ENCODE measurements at regions not wholly inside any gene's neighbourhood (a gene's known extent, or its start where the extent isn't known, plus 50 kb on each side); places are given as distances from the start of the nearest gene placed in this dataset.

DNA sequence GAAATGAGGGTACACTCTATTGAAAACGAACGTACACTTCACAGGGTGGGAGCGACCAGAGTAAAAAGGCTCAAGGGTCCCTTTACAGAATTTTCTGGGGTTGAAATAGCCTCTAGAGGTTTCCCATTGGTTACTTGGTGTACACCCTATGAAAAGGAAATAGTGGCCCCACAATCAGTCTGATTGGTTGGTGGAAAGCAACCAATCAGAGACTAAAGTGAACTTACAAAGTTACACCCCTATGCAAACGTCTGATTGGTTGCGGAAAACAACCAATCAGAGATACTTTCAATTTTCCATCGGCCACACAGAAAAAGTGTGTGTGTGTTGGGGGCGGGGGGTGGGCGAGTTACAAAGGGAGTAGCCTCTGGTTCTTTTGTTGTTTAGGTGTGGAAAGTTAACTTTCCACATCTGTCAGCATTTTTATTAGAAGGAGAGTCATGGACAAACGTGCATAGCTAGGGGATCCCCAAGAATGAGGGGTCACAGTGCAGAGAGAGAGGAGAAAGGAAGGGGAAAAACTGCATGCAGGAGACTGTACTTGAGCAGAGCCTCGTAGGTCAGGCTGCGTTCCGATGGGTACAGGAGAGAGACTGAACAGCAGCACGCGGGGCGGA is 1152.1 kb downstream of the TBC1D22A start:
- Histone ChIP-seq H3K9me3 (ENCODE audit: low read length) (no peaks in the 10 kb centered on the region), H3K9ac (ENCODE audit: low read length) (no peak overlapping the region), H3K4me1 (ENCODE audit: insufficient read depth, low read length) (no peaks in the 10 kb centered on the region), H3K27me3 (ENCODE audit: control insufficient read depth in 1 of 2, insufficient read depth in 2 of 2, low read length in 2 of 2) (no peaks in the 10 kb centered on the region), H3K36me3 (ENCODE audit: insufficient read depth, low read length) (no peaks in the 10 kb centered on the region), H3K27ac (ENCODE audit: low read depth, low read length) (no peak overlapping the region), H3K4me3 (ENCODE audit: low read depth in 1 of 2, low read length in 2 of 2) (no peak overlapping the region)

DNA sequence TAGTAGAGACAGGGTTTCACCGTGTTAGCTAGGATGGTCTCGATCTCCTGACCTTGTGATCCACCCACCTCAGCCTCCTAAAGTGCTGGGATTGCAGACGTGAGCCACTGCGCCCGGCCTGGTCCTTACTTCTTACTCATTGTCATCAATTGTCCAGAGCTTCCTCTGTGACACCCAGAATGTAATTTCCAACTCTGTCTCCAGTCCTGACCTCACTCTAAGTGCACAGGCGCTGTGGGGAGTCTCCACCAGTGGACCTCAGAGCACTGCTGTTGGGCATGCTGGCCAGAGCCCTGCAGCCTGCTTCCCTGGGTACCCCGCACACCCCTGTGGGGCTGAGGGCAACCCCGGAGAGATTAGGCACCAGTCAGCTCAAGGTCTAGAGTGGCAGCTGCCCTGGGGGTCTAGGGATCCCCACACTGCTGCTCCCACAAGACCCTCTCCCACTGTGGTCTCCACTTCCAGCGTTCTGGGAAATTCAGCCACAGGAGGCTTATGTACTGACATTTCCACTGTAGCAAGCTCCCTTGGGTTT is 1140.3 kb downstream of the TBC1D22A start:
- no peak overlapping the region for H3K4me3 ChIP-seq (ENCODE audit: low read depth in 1 of 2, low read length in 2 of 2)
- H3K27me3 ChIP-seq (ENCODE audit: control insufficient read depth in 1 of 2, insufficient read depth in 2 of 2, low read length in 2 of 2), result no peaks in the 10 kb centered on the region
- H3K9me3 ChIP-seq (ENCODE audit: low read length), result no peaks in the 10 kb centered on the region
- H3K36me3 ChIP-seq (ENCODE audit: insufficient read depth, low read length), result no peaks in the 10 kb centered on the region
- H3K9ac ChIP-seq (ENCODE audit: low read length), result no peak overlapping the region
- H3K27ac ChIP-seq (ENCODE audit: low read depth, low read length), result no peak overlapping the region
- H3K4me1 ChIP-seq (ENCODE audit: insufficient read depth, low read length), result no peaks in the 10 kb centered on the region

DNA sequence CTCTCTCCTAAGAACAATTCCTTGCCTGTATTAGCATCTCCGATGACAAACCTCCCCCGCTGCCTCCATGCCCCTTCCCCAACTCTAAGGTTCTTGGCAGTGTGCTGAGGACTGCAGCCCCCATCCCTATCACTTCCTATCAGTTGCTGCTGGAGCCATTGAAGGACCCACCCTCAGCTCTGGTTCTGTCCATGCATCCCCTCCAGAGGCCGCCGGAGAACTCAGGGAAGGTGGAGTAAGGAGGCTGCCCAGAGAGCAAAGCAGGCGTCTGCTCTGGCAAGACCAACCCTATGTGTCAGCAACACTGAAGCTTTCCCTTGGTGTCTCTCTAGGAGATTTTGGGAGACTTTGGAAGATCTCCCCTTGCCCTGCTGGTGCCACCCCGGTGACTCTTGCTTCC is 1139.5 kb downstream of the TBC1D22A start:
- Histone ChIP-seq H3K36me3 (ENCODE audit: insufficient read depth, low read length) (no peaks in the 10 kb centered on the region), H3K9me3 (ENCODE audit: low read length) (no peaks in the 10 kb centered on the region), H3K27me3 (ENCODE audit: control insufficient read depth in 1 of 2, insufficient read depth in 2 of 2, low read length in 2 of 2) (no peaks in the 10 kb centered on the region), H3K9ac (ENCODE audit: low read length) (no peak overlapping the region), H3K27ac (ENCODE audit: low read depth, low read length) (no peak overlapping the region), H3K4me1 (ENCODE audit: insufficient read depth, low read length) (no peaks in the 10 kb centered on the region), H3K4me3 (ENCODE audit: low read depth in 1 of 2, low read length in 2 of 2) (no peak overlapping the region)

DNA sequence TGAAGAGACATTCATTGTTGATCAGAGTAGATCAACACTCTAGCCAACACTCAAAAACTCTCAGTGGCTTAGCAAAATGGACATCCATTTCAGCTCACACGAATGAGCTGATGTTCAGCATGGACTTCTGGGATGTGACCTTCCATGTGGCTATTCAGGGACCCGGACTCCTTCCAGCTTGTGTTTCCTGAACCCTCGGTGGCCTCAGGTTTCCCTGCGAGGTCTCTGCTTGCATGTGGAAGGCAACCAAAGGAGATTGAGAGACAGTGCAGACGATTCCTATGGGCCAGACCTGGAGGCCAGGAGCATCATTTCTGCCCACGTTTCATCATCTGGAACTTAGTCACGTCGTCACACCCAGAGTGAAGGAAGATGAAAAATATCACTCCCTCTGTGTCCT is 1137.4 kb downstream of the TBC1D22A start:
- Histone ChIP-seq H3K9ac (ENCODE audit: low read length) (no peak overlapping the region), H3K9me3 (ENCODE audit: low read length) (no peaks in the 10 kb centered on the region)

DNA sequence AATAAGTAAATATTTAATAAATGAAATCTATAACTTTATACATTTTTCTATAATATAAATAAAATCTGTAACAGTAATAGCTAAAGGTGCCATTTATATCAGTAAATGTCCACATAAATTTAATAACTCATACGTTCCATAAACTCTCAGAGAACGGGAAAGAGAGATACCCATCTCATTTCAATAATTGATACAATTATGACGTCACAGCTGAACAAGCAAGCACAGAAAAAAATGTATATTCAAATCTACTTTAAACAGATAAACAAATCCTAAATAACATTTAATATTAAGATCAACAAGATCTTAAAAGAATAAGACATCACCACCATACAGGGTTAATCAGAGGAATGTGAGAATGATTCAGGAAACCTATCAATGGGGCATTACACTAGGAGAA is 1136.5 kb downstream of the TBC1D22A start:
- Histone ChIP-seq H3K9ac (ENCODE audit: low read length) (no peak overlapping the region), H3K4me3 (ENCODE audit: low read depth in 1 of 2, low read length in 2 of 2) (no peak overlapping the region), H3K27ac (ENCODE audit: low read depth, low read length) (no peak overlapping the region), H3K27me3 (ENCODE audit: control insufficient read depth in 1 of 2, insufficient read depth in 2 of 2, low read length in 2 of 2) (no peaks in the 10 kb centered on the region), H3K9me3 (ENCODE audit: low read length) (no peaks in the 10 kb centered on the region), H3K36me3 (ENCODE audit: insufficient read depth, low read length) (no peaks in the 10 kb centered on the region), H3K4me1 (ENCODE audit: insufficient read depth, low read length) (no peaks in the 10 kb centered on the region)

More for the DNA sequence above, 1137.4 kb downstream of the TBC1D22A start:
- H3K36me3 ChIP-seq (ENCODE audit: insufficient read depth, low read length), result no peaks in the 10 kb centered on the region
- no peak overlapping the region for H3K4me3 ChIP-seq (ENCODE audit: low read depth in 1 of 2, low read length in 2 of 2)
- no peaks in the 10 kb centered on the region for H3K4me1 ChIP-seq (ENCODE audit: insufficient read depth, low read length)
- no peak overlapping the region for H3K27ac ChIP-seq (ENCODE audit: low read depth, low read length)
- no peaks in the 10 kb centered on the region for H3K27me3 ChIP-seq (ENCODE audit: control insufficient read depth in 1 of 2, insufficient read depth in 2 of 2, low read length in 2 of 2)

DNA sequence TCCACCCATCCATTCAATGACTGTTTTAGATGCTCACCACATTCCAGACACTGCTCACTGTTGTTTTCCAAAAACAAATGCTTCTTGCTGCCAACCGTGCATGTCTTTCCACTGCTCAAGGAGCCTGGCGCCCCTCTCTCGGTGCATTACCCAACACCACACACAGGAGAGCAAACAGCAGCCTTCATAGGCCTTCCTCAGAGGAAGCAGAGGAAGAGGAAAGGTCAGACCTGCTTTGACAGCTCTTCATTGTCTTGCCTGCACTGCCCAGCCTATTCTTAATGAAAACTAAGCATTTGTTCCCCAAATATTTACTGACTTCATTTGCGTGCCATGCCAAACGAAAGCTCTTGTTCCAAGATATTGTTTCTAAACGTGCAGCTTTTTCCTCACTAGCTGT is 1129.2 kb downstream of the TBC1D22A start:
- H3K27ac ChIP-seq (ENCODE audit: low read depth, low read length), result no peak overlapping the region

DNA sequence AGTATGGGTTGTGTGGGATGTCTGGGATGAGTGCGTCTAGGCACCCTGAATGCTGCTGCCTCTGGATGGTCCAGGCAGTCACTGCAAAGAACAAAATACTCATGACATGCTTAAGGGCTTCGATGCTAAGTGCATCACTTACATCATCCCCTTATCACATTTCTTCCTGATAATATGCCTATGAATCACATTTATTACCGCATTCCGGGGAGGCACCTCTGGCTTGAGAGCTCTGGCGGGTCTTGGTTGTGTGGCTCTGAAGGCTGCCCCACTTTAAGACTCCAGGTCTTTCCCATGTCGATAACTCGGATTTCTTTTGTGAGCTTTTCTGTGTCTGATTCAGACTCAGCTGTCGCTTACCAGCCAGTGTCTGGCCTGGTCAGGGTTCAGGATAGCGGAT is 1126.4 kb downstream of the TBC1D22A start:
- Histone ChIP-seq H3K9me3 (ENCODE audit: low read length) (no peaks in the 10 kb centered on the region), H3K9ac (ENCODE audit: low read length) (no peak overlapping the region), H3K4me1 (ENCODE audit: insufficient read depth, low read length) (no peaks in the 10 kb centered on the region), H3K4me3 (ENCODE audit: low read depth in 1 of 2, low read length in 2 of 2) (no peak overlapping the region), H3K27ac (ENCODE audit: low read depth, low read length) (no peak overlapping the region), H3K36me3 (ENCODE audit: insufficient read depth, low read length) (no peaks in the 10 kb centered on the region), H3K27me3 (ENCODE audit: control insufficient read depth in 1 of 2, insufficient read depth in 2 of 2, low read length in 2 of 2) (no peaks in the 10 kb centered on the region)

More for the DNA sequence above, 1129.2 kb downstream of the TBC1D22A start:
- Histone ChIP-seq H3K4me1 (ENCODE audit: insufficient read depth, low read length) (no peaks in the 10 kb centered on the region), H3K36me3 (ENCODE audit: insufficient read depth, low read length) (no peaks in the 10 kb centered on the region), H3K4me3 (ENCODE audit: low read depth in 1 of 2, low read length in 2 of 2) (no peak overlapping the region), H3K9me3 (ENCODE audit: low read length) (no peaks in the 10 kb centered on the region), H3K9ac (ENCODE audit: low read length) (no peak overlapping the region), H3K27me3 (ENCODE audit: control insufficient read depth in 1 of 2, insufficient read depth in 2 of 2, low read length in 2 of 2) (no peaks in the 10 kb centered on the region)

DNA sequence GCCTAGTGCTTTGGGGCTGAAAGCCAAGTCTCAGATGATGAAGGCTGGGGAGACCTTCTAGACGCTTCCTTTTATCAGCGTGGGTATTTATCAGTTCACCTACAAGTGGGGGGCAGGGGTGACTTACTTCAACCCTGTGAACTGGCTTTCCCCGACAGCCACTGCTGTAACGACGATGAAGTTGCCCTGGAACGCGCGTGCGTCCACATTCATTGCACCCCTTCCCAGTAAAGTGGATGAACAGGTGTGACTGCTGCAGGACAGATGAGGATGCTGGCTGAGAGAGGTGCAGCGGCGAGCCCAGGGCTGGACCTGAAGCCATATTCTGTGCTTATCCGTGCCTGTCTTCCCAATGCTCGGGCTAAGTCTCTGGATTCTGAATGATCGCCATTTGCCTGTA is 1122.3 kb downstream of the TBC1D22A start:
- Histone ChIP-seq H3K36me3 (ENCODE audit: insufficient read depth, low read length) (no peaks in the 10 kb centered on the region), H3K27ac (ENCODE audit: low read depth, low read length) (no peak overlapping the region), H3K4me1 (ENCODE audit: insufficient read depth, low read length) (no peaks in the 10 kb centered on the region), H3K4me3 (ENCODE audit: low read depth in 1 of 2, low read length in 2 of 2) (no peak overlapping the region), H3K9ac (ENCODE audit: low read length) (no peak overlapping the region), H3K9me3 (ENCODE audit: low read length) (no peaks in the 10 kb centered on the region), H3K27me3 (ENCODE audit: control insufficient read depth in 1 of 2, insufficient read depth in 2 of 2, low read length in 2 of 2) (no peaks in the 10 kb centered on the region)

DNA sequence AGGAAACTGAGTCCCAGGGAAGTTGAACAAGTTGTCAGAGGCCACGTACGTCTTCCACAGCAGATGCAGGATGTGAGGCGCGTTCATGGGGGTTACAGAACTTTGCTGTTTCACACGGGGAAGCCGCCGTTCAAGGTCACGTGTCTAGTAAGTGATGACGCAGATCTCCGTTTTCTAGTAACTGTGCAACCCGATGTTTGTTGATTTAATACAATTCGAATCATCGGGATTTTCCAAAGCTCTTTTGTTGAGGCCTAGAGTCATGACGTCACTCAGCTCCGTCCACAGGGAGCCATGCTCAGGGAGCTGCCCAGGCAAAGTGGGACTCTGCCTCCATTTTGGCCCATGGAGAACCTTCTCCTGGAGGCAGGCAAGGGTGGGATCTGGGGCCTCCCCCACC is 1121.8 kb downstream of the TBC1D22A start:
- no peaks in the 10 kb centered on the region for H3K36me3 ChIP-seq (ENCODE audit: insufficient read depth, low read length)
- H3K27ac ChIP-seq (ENCODE audit: low read depth, low read length), result no peak overlapping the region
- H3K9ac ChIP-seq (ENCODE audit: low read length), result no peak overlapping the region
- H3K4me1 ChIP-seq (ENCODE audit: insufficient read depth, low read length), result no peaks in the 10 kb centered on the region
- no peak overlapping the region for H3K4me3 ChIP-seq (ENCODE audit: low read depth in 1 of 2, low read length in 2 of 2)
- H3K9me3 ChIP-seq (ENCODE audit: low read length), result no peaks in the 10 kb centered on the region
- H3K27me3 ChIP-seq (ENCODE audit: control insufficient read depth in 1 of 2, insufficient read depth in 2 of 2, low read length in 2 of 2), result no peaks in the 10 kb centered on the region

DNA sequence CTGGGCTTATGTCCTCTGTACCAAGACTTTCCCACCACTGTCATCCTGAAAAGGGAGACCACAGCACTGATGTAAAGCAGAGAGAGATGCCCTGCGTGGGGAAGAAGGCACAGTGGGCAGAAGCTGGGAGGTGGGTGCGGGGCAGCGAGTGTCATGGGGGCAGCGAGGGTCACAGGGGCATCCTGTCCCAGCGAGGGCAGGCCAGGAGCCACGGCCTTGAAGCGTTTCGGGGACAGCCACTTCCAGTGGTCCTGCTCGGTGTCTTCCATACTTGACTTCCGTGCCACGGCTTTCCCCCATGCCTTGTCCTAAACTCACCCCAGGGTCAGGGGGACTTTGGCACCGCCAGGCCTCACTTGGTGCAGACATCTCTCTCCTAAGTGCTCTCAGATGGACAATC is 1121.3 kb downstream of the TBC1D22A start:
- no peaks in the 10 kb centered on the region for H3K4me1 ChIP-seq (ENCODE audit: insufficient read depth, low read length)
- no peaks in the 10 kb centered on the region for H3K36me3 ChIP-seq (ENCODE audit: insufficient read depth, low read length)
- no peak overlapping the region for H3K4me3 ChIP-seq (ENCODE audit: low read depth in 1 of 2, low read length in 2 of 2)
- H3K27ac ChIP-seq (ENCODE audit: low read depth, low read length), result no peak overlapping the region
- H3K9ac ChIP-seq (ENCODE audit: low read length), result no peak overlapping the region
- H3K9me3 ChIP-seq (ENCODE audit: low read length), result no peaks in the 10 kb centered on the region
- H3K27me3 ChIP-seq (ENCODE audit: control insufficient read depth in 1 of 2, insufficient read depth in 2 of 2, low read length in 2 of 2), result no peaks in the 10 kb centered on the region

DNA sequence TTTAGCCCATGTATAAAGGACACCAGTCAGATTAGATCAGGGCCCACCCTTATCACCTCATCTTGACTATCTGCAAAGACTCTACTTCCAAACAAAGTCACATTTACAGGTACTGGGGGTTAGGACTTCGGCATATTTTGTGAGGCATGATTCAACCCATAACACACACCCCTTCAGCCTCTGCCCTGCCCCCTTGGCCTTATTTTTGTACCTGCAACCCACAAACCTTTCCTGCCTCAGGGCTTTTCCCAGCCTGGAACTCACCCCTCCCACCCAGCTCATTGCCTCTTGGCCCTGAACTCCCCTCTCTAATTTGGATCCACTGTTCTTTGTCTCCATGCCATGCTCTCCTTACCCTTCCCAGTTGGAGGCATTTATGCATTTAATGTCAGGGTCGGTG is 1116.9 kb downstream of the TBC1D22A start:
- H3K27me3 ChIP-seq (ENCODE audit: control insufficient read depth in 1 of 2, insufficient read depth in 2 of 2, low read length in 2 of 2), result no peaks in the 10 kb centered on the region
- no peak overlapping the region for H3K4me3 ChIP-seq (ENCODE audit: low read depth in 1 of 2, low read length in 2 of 2)
- no peaks in the 10 kb centered on the region for H3K9me3 ChIP-seq (ENCODE audit: low read length)
- H3K36me3 ChIP-seq (ENCODE audit: insufficient read depth, low read length), result no peaks in the 10 kb centered on the region
- H3K4me1 ChIP-seq (ENCODE audit: insufficient read depth, low read length), result no peaks in the 10 kb centered on the region
- no peak overlapping the region for H3K9ac ChIP-seq (ENCODE audit: low read length)
- no peak overlapping the region for H3K27ac ChIP-seq (ENCODE audit: low read depth, low read length)

DNA sequence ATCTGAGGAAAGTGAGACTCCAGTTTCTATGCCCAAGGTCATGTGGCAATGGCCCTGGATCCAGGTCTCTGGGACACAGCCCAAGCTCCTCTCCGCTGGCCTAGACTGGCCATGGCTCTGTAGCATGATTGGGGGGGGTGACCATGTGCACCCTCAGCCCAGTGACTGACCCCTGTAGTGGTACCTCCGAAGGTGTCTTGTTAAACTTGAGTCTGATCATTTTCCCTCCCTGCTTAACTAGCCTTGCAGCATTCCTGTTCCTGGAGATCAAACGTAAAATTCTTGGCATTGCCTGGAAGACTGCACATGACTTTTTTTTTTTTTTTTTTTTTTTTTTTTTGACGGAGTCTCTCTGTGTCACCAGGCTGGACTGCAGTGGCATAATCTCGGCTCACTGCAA is 1116.0 kb downstream of the TBC1D22A start:
- Histone ChIP-seq H3K27me3 (ENCODE audit: control insufficient read depth in 1 of 2, insufficient read depth in 2 of 2, low read length in 2 of 2) (no peaks in the 10 kb centered on the region), H3K9me3 (ENCODE audit: low read length) (no peaks in the 10 kb centered on the region), H3K4me1 (ENCODE audit: insufficient read depth, low read length) (no peaks in the 10 kb centered on the region), H3K9ac (ENCODE audit: low read length) (no peak overlapping the region), H3K36me3 (ENCODE audit: insufficient read depth, low read length) (no peaks in the 10 kb centered on the region), H3K4me3 (ENCODE audit: low read depth in 1 of 2, low read length in 2 of 2) (no peak overlapping the region), H3K27ac (ENCODE audit: low read depth, low read length) (no peak overlapping the region)
